ENCODE measurements at regions not wholly inside any gene's neighbourhood (a gene's known extent, or its start where the extent isn't known, plus 50 kb on each side); places are given as distances from the start of the nearest gene placed in this dataset.

DNA sequence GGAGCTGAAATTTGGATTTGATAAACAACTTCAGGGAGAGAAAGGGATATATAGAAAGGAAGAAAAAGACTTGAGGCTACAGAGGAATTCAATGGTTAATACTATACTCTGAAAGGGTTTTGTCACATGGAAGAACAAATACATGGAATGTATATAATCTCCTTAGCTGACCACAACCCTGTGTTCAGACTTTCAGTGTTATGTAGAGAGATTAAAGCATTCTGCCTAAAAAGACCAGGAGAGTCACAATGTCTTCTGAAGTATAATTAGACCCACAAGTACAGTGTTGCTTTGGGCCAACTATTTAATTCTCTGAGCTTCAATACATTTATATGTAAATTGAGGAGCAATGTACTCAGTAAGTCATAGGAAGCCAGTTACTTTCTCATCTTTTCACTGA is 123.8 kb upstream of the FSHR start:
- ChIA-PET RAD21 (ENCODE audit: low non-redundant PET in 1 of 2, low total read pairs in 2 of 2, uncharacterized antibody in 2 of 2, unreplicated experiment in 2 of 2) (no interaction called here), POLR2A (no interaction called here)

DNA sequence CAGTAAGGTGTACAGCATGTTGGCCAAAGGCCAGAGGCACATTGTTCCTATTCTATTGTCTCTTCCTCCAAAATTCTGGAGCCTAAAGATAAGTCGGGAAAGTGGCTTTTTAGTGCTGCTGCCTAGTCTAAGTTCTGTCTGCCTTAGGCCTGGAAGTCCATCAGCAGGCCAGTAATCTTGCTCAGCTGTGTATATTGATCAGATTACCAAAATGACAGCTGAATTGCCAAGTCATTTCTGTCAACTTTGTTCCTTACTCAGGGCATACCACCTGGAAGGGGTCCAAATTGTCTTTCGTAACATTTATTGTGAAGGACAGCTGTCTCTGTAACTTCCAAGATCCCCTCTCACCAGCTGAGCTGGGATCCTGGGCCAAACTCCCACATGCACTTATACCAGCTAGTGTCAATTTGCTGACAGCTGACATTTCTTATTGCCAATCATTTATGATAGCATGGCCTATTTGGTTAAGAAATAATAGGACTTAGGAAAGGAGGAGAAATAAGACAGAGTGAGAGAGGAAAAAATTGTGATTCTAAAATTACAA is 116.8 kb upstream of the FSHR start:
- Histone ChIP-seq H3K9ac (ENCODE audit: low read length) (no peak overlapping the region), H4K20me1 (ENCODE audit: insufficient read depth) (no peaks in the 10 kb centered on the region), H3K27me3 (ENCODE audit: insufficient read depth, low read length) (no peaks in the 10 kb centered on the region), H3K36me3 (ENCODE audit: control insufficient read depth in 1 of 2, insufficient read depth in 2 of 2, low read length in 2 of 2) (no peaks in the 10 kb centered on the region), H3K4me3 (replicated peaks in 1 of 2; ENCODE audit: low read depth in 1 of 2, low read length in 2 of 2) (no peak overlapping the region), H3K4me2 (ENCODE audit: low read length) (no peak overlapping the region), H3K27ac (ENCODE audit: low read depth, low read length) (no peak overlapping the region), H2AFZ (ENCODE audit: low read depth, low read length, poor library complexity, severe bottlenecking) (no peak overlapping the region), H3K9me2 (ENCODE audit: insufficient read depth) (no peaks in the 10 kb centered on the region), H3K79me2 (ENCODE audit: insufficient read depth, low read length) (no peaks in the 10 kb centered on the region), H3K4me1 (ENCODE audit: control insufficient read depth in 1 of 2, insufficient read depth in 2 of 2, low read length in 2 of 2) (no peaks in the 10 kb centered on the region), H3K9me3 (ENCODE audit: control insufficient read depth in 1 of 2, insufficient read depth in 1 of 2, low read depth in 1 of 2, low read length in 2 of 2) (no peaks in the 10 kb centered on the region; a peak in 1 of 4 replicates)
- POLR2A ChIA-PET = no interaction called here
- no peak for ATAC-seq
- RAD21 ChIA-PET (ENCODE audit: low non-redundant PET in 1 of 2, low total read pairs in 2 of 2, uncharacterized antibody in 2 of 2, unreplicated experiment in 2 of 2) = no interaction called here
- intact Hi-C loops (cut with micrococcal nuclease) = no loop called here
- no TSS peak for BruUV-seq (replicated peaks)
- CTCF ChIA-PET = no interaction called here
- no peak for DNase-seq (ENCODE audit: low read depth, low spot score)
- no peak for TF ChIP-seq CBX3 (IDR thresholded peaks at IDR 0.05; ENCODE audit: low read depth)
- no peak for TF ChIP-seq ELF1 (IDR thresholded peaks at IDR 0.05; ENCODE audit: borderline replicate concordance, low read depth)
- TF ChIP-seq YY1 (IDR thresholded peaks at IDR 0.05; ENCODE audit: extremely low read depth, insufficient replicate concordance, low read depth, low read length) = no peak
- TF ChIP-seq FOSL1 (IDR thresholded peaks at IDR 0.05; ENCODE audit: low read depth) = no peak
- no peak for TF ChIP-seq CEBPB (IDR thresholded peaks at IDR 0.05; ENCODE audit: low read depth)
- no peak for TF ChIP-seq RAD21 (IDR thresholded peaks at IDR 0.05; ENCODE audit: low read depth)
- no peak for TF ChIP-seq ZBTB33 (IDR thresholded peaks at IDR 0.05; ENCODE audit: extremely low read depth, insufficient replicate concordance, low read length)
- no peak for TF ChIP-seq SRF (IDR thresholded peaks at IDR 0.05; ENCODE audit: low read depth)
- no peak for TF ChIP-seq EGR1 (IDR thresholded peaks at IDR 0.05; ENCODE audit: low read depth)
- no peak for TF ChIP-seq ATF3 (IDR thresholded peaks at IDR 0.05)
- no peak for TF ChIP-seq POLR2AphosphoS5 (IDR thresholded peaks at IDR 0.05; ENCODE audit: low read depth, low read length)
- TF ChIP-seq ZFX (IDR thresholded peaks at IDR 0.05) = no peak

More for the DNA sequence above, 123.8 kb upstream of the FSHR start:
- Histone ChIP-seq H3K9me2 (ENCODE audit: insufficient read depth) (no peaks in the 10 kb centered on the region), H3K9ac (ENCODE audit: low read length) (no peak overlapping the region), H3K4me3 (replicated peaks in 1 of 2; ENCODE audit: low read depth in 1 of 2, low read length in 2 of 2) (no peak overlapping the region), H3K27ac (ENCODE audit: low read depth, low read length) (no peak overlapping the region), H3K4me2 (ENCODE audit: low read length) (no peak overlapping the region), H3K4me1 (ENCODE audit: control insufficient read depth in 1 of 2, insufficient read depth in 2 of 2, low read length in 2 of 2) (no peaks in the 10 kb centered on the region), H2AFZ (ENCODE audit: low read depth, low read length, poor library complexity, severe bottlenecking) (no peak overlapping the region), H3K27me3 (ENCODE audit: insufficient read depth, low read length) (no peaks in the 10 kb centered on the region), H3K79me2 (ENCODE audit: insufficient read depth, low read length) (no peaks in the 10 kb centered on the region), H3K36me3 (ENCODE audit: control insufficient read depth in 1 of 2, insufficient read depth in 2 of 2, low read length in 2 of 2) (no peaks in the 10 kb centered on the region), H4K20me1 (ENCODE audit: insufficient read depth) (no peaks in the 10 kb centered on the region), H3K9me3 (ENCODE audit: control insufficient read depth in 1 of 2, insufficient read depth in 1 of 2, low read depth in 1 of 2, low read length in 2 of 2) (peaks cover 0 to 4% of the 10 kb centered on the region in 2 experiments; a peak in 2 of 4 replicates)
- no TSS peak for BruUV-seq (replicated peaks)
- TF ChIP-seq CEBPB (IDR thresholded peaks at IDR 0.05; ENCODE audit: low read depth) = no peak
- no peak for TF ChIP-seq FOSL1 (IDR thresholded peaks at IDR 0.05; ENCODE audit: low read depth)
- no peak for TF ChIP-seq ZBTB33 (IDR thresholded peaks at IDR 0.05; ENCODE audit: extremely low read depth, insufficient replicate concordance, low read length)
- TF ChIP-seq JUND (IDR thresholded peaks at IDR 0.05) = no peak
- TF ChIP-seq SP1 (IDR thresholded peaks at IDR 0.05; ENCODE audit: low read depth) = no peak
- ATAC-seq (no peak), DNase-seq (ENCODE audit: low read depth, low spot score) (no peak)
- intact Hi-C loops (cut with micrococcal nuclease) = no loop called here
- CTCF ChIA-PET = no interaction called here
